Activated CD8-positive, alpha-beta T cell treated with anti-CD3 and anti-CD28 coated beads for 36 hours (primary cell): ENCODE measurements at regions not wholly inside any gene's neighbourhood (a gene's known extent, or its start where the extent isn't known, plus 50 kb on each side); places are given as distances from the start of the nearest gene placed in this dataset.

ENCODE experiments used
- ATAC-seq: fragments of 200-7000 bp; cut with Tn5 transposase; one replicate; pipeline ENCODE4 v1.10.0; 2021; ENCODE audit warnings: mild to moderate bottlenecking, moderate library complexity
- CTCF ChIA-PET: fragments of 350-600 bp; sonication (Branson Sonifier 250); formaldehyde crosslinking; loops from one replicate; lab custom pipeline; 2021; ENCODE audit warnings: antibody characterized with exemption; lab: Charles Lee
- POLR2A ChIA-PET: fragments of 350-600 bp; sonication (Branson Sonifier 250); formaldehyde crosslinking; loops from one replicate; lab custom pipeline; 2021; ENCODE audit warnings: antibody characterized with exemption; lab: Charles Lee
- DNase-seq: peaks from one replicate; pipeline ENCODE4 v3.0.0-alpha.2; 2020
- H3K27ac Mint-ChIP-seq: one replicate; pipeline ENCODE4 v1.8.0; 2021; ENCODE audit warnings: mild to moderate bottlenecking, mixed read lengths
- H3K27me3 Mint-ChIP-seq: one replicate; pipeline ENCODE4 v1.8.0; 2021; ENCODE audit warnings: mixed read lengths
- H3K36me3 Mint-ChIP-seq: one replicate; pipeline ENCODE4 v1.8.0; 2021; ENCODE audit warnings: low read depth, mixed read lengths
- H3K4me1 Mint-ChIP-seq: one replicate; pipeline ENCODE4 v1.8.0; 2021; ENCODE audit warnings: low read depth, mixed read lengths
- H3K4me3 Mint-ChIP-seq: one replicate; pipeline ENCODE4 v1.8.0; 2021; ENCODE audit warnings: mild to moderate bottlenecking, moderate library complexity, mixed read lengths
- H3K9me3 Mint-ChIP-seq: one replicate; pipeline ENCODE4 v1.8.0; 2021; ENCODE audit warnings: mixed read lengths
- intact Hi-C: fragments of 100-400 bp; cut with micrococcal nuclease; formaldehyde crosslinking; loops from one replicate; pipeline ENCODE4 v1.10.0; 2022
- TF ChIP-seq, protein P1 (sequence below): fragments of 200-600 bp; IDR thresholded peaks from one replicate; pipeline ENCODE4 v1.8.0; 2022; ENCODE audit warnings: antibody characterized with exemption, mild to moderate bottlenecking

DNA sequence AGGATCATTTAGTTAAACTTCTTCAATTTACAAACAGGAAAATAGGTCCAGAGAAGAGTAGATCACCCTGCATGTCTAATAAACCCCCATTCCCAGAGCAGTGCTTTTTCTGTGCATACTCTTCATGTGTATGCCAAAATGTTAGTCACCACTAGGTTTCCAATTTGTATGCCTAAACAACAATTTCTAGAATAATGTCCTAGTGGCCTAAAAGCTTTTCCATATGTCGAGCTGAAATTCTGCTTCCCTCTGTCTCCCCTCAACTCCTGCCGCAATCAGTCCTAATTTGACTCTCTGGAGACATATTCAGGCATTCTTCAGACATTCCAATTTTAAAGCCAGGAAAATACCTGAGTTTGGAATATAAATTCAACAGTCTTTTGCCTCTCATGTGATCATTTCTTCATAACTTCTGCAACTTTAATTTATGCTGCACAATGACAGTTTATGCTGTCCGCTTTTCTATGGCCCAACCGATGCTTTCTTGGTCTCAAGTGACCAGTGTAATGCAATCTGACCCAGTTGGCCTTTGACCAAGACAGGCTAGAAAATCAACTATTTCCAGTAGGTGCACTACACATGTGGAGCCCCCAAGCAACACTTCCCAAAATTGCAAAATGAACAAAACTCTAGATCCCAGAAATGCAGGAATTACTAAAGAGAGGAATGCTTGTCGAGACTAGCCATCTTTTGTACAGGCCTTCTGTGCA, 122.9 kb upstream of the FMR1 start:
- H3K27ac Mint-ChIP-seq, result no peak overlapping the region

DNA sequence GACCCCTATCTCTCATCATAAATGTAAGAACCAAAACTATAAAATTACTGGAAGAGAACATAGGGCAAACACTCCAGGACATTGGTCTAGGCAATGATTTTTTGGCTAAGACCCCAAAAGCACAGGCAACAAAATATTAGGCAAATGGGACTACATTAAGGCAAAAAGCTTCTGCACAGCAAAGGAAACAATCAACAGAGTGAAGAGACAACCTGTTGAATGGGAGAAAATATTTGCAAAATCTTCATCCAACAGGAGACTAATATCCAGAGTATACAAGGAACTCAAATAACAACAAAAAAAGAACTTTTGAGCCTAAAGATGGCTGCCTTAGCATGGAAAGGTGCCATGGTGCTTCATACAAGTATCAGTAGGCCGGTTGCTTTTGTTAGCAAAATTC, 111.1 kb upstream of the FMR1 start:
- Mint-ChIP-seq H3K4me3 (no peak overlapping the region), H3K27ac (no peak overlapping the region), H3K9me3 (no peaks in the 10 kb centered on the region), H3K36me3 (no peaks in the 10 kb centered on the region), H3K27me3 (no peaks in the 10 kb centered on the region), H3K4me1 (no peaks in the 10 kb centered on the region)
- DNase-seq (no peak), ATAC-seq (no peak)
- ChIA-PET CTCF (no interaction called here), POLR2A (no interaction called here)
- TF ChIP-seq, protein P1, sequence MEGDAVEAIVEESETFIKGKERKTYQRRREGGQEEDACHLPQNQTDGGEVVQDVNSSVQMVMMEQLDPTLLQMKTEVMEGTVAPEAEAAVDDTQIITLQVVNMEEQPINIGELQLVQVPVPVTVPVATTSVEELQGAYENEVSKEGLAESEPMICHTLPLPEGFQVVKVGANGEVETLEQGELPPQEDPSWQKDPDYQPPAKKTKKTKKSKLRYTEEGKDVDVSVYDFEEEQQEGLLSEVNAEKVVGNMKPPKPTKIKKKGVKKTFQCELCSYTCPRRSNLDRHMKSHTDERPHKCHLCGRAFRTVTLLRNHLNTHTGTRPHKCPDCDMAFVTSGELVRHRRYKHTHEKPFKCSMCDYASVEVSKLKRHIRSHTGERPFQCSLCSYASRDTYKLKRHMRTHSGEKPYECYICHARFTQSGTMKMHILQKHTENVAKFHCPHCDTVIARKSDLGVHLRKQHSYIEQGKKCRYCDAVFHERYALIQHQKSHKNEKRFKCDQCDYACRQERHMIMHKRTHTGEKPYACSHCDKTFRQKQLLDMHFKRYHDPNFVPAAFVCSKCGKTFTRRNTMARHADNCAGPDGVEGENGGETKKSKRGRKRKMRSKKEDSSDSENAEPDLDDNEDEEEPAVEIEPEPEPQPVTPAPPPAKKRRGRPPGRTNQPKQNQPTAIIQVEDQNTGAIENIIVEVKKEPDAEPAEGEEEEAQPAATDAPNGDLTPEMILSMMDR, result no peak
- intact Hi-C loops, result loop anchor here (10.0 kb wide), 1 partner anchor 326 kb away; no protein-coding TSS in a partner anchor

More for the DNA sequence above, 122.9 kb upstream of the FMR1 start:
- Mint-ChIP-seq H3K9me3 (no peaks in the 10 kb centered on the region), H3K27me3 (no peaks in the 10 kb centered on the region), H3K4me1 (no peaks in the 10 kb centered on the region), H3K36me3 (no peaks in the 10 kb centered on the region), H3K4me3 (no peak overlapping the region)
- intact Hi-C loops, result no loop called here
- DNase-seq, result no peak
- TF ChIP-seq, protein P1, result no peak
- no peak for ATAC-seq
- ChIA-PET POLR2A (no interaction called here), CTCF (no interaction called here)

DNA sequence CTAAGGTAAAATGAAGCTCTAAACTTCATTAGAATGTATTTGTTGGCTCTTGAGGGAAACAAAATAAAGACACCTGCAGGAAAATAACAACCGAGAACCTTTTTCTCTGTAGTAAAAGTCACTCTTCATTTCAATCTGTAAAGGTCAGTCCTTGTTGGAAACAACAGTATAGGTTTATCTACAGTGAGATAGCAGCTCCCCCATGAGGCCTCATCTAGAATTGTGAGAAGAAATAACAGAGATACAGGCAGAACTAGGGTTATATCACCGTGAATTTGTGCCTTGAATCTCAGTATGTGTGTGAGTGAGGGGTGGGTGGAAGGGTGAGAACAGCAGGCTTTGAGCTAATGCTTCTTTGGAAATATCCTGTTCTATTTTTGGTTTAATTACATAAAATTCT, 107.8 kb upstream of the FMR1 start:
- Mint-ChIP-seq H3K9me3 (no peaks in the 10 kb centered on the region), H3K4me1 (no peaks in the 10 kb centered on the region), H3K27me3 (no peaks in the 10 kb centered on the region), H3K27ac (no peak overlapping the region), H3K4me3 (no peak overlapping the region), H3K36me3 (no peaks in the 10 kb centered on the region)
- CTCF ChIA-PET, result interaction anchor here (0.7 to 1.0 kb wide), 2 partner anchors 328 to 363 kb away, joined by 3 read pairs; no protein-coding TSS in a partner anchor
- TF ChIP-seq, protein P1, result peak; percentile 47
- ATAC-seq, result no peak
- POLR2A ChIA-PET, result no interaction called here
- intact Hi-C loops, result loop anchor here (10.0 kb wide), 1 partner anchor 329 kb away; no protein-coding TSS in a partner anchor
- DNase-seq, result peak; percentile 8

DNA sequence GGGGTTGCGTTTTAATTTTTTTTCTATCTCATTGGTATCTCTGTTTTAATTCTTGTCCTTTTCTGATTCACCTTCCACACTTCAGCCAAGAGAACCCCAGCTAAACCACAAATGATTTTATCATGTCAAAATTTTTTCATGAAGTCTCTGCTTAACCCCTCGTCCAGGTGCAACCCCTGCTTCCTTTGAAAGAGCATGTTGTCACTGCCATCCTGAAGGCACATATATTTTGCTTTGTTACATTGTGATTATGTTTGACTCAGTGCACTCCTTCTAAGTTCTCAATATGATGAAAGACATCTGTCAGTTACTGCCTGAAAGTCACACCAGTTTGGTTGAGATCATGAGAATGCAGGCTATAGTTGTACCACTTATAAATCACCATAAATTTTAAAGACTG, 99.9 kb upstream of the FMR1 start:
- intact Hi-C loops, result no loop called here
- TF ChIP-seq, protein P1, result no peak
- no peak for DNase-seq
- no peaks in the 10 kb centered on the region for H3K4me1 Mint-ChIP-seq
- POLR2A ChIA-PET, result no interaction called here
- H3K36me3 Mint-ChIP-seq, result no peaks in the 10 kb centered on the region
- H3K27ac Mint-ChIP-seq, result no peak overlapping the region
- H3K27me3 Mint-ChIP-seq, result peaks cover 5% of the 10 kb centered on the region
- CTCF ChIA-PET, result no interaction called here
- ATAC-seq, result no peak
- H3K9me3 Mint-ChIP-seq, result no peaks in the 10 kb centered on the region
- H3K4me3 Mint-ChIP-seq, result no peak overlapping the region

DNA sequence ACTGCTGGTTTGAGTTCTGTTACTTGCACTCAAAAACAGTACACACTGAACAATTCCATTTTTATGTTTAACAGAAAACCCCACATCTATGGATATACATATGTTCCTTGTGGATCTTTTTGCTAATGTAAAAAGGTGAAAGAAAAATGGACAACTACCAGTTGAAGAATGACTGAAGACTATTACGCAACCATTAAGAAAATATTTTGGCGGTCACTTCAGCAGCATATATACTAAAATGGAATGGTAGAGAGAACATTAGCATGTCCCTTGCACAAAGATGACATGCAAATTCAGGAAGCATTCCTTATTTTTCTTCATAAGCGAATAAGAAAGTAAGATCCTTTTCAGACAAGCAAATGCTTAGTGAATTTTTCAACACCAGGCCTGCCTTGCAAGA, 84.6 kb upstream of the FMR1 start:
- DNase-seq, result no peak
- no peak overlapping the region for H3K27ac Mint-ChIP-seq
- no peaks in the 10 kb centered on the region for H3K36me3 Mint-ChIP-seq
- CTCF ChIA-PET, result no interaction called here
- peaks cover 3% of the 10 kb centered on the region for H3K27me3 Mint-ChIP-seq
- intact Hi-C loops, result no loop called here
- H3K4me1 Mint-ChIP-seq, result no peaks in the 10 kb centered on the region
- peaks cover 9% of the 10 kb centered on the region for H3K9me3 Mint-ChIP-seq
- POLR2A ChIA-PET, result no interaction called here
- H3K4me3 Mint-ChIP-seq, result no peak overlapping the region
- ATAC-seq, result no peak
- TF ChIP-seq, protein P1, result no peak
